ENCODE measurements at regions not wholly inside any gene's neighbourhood (a gene's known extent, or its start where the extent isn't known, plus 50 kb on each side); places are given as distances from the start of the nearest gene placed in this dataset.

DNA sequence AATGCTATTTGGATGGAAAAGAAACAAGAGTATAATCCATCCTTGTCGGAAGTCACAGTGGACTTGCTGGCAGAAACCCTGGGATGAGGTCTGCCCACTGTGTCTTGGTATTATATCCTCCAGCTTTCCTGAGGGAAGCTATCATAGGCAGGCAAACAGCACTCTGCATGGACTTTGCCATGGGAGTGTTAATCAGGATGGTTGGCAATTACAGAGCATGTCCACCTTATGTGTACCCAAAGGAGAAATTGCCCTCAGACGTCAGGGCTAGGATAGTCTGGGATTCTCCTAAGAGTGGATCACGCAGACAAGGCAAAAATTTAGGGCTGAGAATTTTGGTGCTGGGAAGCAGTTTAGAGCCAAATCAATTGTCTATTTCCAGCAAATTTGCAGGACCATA, 184.9 kb upstream of the ESRRG start:
- no peak for DNase-seq

DNA sequence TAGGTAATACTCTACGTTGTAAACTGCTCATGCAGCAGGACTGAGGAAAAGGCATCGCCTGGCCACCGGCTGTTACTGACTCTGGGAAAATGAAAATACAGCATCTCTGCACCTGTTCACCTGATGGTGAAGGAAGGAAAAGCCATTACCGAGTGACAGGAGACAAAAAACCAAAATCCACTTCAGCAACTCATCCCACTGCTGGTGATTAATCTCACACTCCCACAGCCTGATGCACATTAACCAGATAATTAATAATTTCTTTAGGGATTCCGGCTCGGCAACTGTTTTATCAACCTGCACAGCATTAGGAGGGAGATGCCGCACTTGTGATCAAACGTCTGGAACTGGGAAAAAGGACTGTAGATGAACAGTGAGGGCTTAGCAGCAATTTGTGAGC, 183.9 kb upstream of the ESRRG start:
- no peak for DNase-seq

DNA sequence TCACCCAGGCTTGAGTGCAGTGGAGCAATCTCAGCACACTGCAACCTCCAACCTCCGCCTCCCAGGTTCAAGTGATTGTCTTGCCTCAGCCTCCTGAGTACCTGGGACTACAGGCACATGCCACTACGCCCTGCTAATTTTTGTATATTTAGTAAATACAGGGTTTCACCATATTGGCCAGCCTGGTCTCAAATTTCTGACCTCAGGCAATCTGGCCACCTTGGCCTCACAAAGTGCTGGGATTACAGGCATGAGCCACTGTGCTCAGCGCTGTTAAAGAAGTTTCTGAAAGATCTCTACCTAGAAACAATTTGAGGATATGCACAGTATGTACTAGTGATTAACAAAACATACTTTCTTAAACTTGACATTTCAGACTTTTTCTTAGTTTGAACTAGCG, 182.6 kb upstream of the ESRRG start:
- no peak for DNase-seq

DNA sequence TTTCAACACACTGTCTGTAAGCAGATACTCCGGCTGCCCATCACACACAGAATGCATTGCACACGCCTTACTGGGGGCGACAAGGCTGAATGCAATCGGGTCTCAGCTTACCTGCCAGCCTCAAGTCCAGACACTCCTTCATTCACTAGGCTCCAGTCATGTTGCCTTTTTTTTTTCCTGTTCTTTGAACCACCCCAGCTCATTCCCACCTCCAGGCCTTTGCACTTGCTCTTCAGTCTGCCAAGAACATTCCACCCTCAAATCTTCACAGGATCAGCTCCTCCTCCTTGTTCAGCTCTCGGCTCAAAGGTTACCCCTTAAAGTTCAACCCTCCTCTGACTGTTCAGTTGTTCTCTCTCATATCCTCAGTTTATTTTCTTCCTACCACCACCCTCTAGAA, 181.9 kb upstream of the ESRRG start:
- DNase-seq = no peak

DNA sequence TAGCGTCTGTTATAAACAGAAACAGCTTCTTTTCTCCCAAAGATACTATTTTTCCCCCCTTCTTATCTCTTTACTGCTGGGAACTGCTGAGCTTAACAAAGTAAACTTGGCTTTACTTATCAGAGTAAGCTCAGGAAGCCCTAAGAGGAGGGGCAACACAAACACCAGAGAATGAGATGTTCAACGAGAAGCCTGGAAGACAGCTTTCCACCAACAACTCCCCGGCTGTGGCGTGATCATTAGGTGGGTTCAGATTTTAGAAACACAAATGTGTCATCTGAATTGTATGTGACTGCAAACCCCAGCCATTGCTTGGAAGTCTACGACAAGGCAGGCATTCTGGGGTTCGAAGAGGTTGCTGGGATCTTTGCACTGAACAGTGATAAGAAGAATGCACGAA, 181.2 kb upstream of the ESRRG start:
- no peak for DNase-seq

DNA sequence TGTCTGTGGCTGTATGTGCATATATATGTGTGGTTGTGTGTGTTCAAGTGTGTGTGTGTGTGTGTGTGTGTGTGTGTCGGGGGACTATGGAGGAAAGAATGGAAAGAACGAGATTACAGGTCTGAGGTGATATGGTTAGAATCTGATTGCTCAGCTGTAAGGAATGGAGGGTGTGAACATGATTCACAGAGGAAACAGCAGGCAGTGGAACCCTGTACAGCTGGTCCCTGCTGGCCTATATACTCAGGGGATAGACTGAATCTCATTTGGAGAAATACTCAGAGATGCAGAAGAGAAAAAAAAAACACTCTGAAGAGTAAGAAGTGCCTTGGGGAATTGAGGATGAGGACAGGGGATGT, 180.1 kb upstream of the ESRRG start:
- peak; percentile 80 for DNase-seq

DNA sequence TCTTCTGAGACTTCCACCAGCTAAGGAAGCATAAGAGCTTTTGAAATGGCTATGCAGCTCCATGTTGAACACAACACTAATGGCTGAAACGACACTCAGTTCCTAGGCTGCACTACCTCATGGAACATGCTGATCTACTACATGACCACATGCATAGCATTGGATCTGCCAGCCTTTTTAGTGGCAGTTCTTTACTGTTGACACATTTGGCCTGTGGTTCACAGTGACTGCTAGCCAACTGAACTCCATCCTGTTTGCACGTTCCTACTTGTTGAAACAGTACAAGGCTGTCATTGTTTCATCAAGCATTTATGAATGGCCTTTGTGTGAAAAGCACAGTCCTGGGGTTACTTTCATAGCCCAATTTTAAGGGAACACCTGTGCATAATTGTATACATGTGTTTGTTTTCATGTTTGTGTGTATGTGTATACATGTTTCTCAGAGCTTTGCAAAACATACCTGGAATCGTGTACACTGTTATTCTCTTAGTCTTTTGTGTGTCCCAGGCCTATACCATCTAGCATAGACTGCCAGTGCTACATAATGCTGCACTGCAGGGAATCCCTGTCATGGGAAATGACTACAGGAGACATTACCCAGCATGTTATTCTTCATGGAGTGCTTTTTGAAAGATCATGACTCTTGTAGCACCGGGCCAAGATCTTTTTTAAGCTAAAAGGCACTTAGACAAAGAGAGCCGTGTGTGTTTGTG, 179.6 kb upstream of the ESRRG start:
- peak; percentile 45 for DNase-seq

DNA sequence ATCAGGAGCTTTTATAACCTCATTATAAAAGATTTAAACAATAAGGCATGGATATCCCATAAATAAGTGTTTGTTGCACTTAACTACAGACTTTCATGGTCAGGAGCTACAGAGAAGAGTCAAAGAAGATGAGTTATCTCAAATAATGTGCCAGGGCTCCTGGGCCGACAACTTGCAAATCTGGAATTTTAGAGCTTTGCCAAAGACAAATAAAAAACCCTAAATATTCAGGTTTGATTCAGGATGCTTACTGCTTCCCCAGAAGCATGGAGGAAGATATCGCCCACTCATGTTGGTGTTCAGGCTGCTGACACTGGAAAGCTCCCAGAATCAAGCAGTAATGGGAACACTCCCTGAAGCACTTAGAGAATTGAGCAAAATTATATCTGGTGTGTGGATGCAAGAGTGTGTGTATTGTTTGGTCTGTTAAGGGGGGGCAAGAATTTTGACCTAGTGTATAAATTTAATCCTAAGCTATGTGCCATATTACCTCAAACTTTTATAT, 176.9 kb upstream of the ESRRG start:
- DNase-seq = no peak

DNA sequence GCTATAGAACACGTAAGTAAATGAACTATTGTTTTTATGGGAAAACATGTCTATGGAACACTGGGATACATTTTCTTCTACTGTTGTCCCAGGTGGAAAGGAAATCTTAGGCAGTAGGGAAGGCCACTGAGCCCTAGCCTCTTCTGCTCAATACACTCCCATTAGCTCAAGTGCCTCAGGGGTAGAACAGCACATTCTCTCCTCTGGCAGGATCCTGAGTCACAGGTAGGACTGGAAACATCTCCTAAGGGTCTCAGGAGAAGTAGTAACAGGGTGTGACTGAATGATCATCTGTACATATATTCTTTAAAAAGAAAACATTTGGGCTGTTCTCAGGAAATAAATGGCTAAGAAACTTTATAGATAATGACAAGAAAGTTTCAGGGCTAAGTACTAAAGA, 175.6 kb upstream of the ESRRG start:
- DNase-seq = no peak

DNA sequence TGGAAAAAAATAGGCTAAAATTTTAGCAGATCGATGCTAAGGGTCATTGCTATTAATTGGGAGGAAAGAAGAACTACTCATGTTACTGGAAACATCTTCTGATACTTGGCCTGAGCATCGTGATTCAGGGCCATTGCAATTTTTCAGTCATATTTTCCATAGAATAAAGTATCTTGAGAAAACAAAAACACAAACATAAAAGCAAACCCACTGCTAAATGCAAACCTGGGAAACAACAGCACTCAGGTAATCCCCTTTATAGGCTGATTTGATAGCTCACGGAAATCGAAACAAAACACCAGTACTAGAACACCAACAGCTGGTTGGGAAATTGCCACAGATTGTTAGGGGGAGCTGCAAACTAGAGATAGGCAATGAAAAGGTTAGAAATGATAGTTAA, 172.9 kb upstream of the ESRRG start:
- DNase-seq = no peak

DNA sequence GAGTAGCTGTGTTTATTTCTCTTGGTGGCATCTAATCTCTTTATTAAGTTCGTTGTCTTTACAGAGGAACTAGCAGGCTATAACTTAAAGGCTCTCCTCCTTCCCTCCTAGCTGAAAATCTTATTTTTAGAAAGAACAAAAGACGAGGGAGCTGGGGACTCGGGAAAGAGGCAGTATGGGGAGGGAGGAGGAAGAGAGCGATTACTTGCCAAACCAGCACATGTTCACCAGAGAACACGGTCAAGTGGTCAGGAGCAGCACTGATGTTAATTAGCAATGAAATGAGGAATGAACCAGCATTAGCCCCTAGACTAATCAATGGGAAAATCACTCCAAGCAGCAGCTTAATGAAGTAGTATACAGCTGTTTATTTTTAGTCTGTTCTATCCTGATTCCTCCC, 171.3 kb upstream of the ESRRG start:
- no peak for DNase-seq

DNA sequence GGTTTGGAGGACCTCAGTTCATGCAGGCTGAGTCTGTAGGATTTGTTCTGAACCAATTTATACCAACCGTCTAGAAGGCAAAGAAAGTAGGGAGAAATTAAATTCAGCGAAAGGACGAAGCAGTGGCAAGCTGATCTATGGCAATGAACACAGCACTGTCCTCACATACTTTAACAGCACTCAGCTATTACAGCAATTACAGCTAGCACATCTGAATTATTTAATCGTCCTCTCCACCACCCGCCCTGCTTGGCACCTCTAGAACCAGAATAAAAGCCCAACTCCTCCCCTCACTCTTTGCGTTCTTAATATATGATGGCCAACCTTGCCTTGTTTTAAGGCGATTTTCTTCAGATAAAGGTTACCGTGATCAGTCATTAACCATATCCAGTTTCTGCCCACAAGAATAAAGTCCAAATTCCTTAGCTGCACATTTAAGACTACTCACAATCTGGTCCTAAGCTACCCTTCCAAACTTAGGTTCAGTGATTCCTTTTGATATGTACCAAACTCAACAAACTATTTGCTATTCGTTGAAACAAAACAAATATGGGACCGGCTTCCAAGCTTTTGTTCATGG, 169.4 kb upstream of the ESRRG start:
- DNase-seq = no peak

DNA sequence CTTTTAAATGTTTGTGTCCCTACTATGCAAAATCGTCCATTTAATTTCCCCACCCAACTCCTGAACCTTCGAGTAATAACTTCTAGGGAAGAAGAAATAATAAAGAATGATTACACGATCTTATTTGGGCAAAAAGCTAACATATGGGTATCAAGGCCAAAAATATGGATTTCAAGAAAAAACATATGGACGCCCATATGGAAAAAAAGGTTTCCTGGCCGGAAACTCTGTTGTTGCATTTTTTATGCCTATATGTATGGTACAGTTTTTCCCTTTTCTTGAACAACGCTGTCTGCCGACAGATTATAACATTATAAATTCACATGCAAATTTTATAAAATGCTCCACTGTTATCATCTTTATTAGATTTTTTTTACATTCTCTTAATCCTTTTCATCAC, 167.6 kb upstream of the ESRRG start:
- DNase-seq = no peak

DNA sequence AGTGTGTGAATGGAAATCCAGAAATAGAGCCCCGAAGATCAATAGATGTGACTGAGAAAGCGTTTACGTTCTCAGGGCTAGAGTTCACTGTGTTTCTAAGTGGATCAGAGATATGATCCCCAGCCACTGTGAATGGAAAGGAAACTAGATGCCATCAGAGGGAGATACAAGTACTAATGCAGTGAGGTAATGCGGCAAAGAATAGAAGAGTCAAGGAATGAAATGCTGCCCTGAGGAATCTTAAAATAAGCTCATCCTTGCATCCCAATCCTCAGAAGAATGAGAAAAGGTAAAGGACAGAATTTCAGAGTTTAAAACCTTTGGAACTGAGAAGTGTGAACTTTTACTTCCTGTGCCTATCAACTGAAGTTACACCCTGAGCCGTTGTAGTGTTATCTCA, 165.5 kb upstream of the ESRRG start:
- no peak for DNase-seq

DNA sequence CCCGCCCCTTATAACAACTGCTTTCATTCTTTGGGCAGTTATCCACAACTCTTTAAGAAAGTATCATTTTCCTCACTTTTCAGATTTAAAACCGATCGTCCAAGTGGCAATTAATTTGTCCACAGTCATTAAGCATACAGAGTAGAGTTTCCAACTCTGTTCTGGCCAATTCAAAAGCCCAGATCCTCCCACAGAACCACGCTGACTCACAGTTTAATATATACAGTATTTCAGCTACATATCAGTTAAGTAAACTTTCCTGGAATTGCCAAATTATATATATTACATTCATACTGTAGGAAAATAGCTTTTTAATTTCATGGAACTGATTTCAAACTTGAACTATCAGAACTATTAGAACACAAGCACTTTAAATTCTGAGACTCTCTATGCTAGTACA, 163.8 kb upstream of the ESRRG start:
- DNase-seq = peak; percentile 1

DNA sequence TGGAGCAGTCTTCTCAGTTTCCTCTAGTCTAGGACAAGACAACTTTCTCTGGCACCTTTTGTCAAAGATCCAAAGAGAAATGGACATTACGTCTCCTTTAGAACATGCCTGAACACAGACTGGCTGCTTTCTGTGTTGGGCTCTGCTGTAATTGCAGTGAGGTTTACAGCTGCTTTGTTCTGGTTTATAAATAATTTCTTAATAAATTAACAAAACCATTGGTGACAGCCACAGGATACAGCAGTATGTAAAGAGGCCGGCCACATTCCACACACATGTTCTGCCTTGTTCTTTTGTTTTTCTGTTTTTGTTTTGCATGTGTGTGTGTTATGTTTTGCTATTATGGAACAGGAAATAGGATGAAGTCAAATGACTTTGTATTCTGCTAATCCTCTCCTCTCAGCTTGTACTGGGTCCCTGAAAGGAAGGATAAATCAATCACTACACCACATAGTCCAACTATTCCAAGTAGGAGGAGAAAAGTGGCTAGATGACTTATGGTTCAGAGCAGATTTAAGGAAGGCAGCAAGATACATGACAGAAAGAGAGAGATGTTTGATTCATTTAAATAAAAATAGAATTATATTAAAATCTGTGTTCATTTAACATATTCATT, 161.5 kb upstream of the ESRRG start:
- no peak for DNase-seq

DNA sequence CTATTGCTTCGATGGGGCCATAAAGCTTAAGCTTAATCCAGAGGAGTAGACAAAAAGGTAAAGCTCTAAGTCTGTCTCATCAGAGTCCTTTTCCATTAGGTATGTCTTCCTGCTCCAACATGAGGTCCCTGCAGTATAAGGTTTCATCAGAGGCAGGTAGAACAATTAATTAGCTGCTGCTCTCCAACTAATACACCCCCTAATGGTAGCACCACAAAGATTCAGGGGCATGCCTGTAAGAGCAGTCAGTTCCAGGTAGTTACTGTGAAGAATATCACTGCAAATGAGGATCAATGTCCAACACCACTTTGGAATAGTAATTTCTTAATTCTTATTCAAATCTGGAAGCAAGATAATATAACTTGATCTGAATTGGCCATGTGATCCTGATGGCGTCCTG, 160.3 kb upstream of the ESRRG start:
- no peak for DNase-seq

DNA sequence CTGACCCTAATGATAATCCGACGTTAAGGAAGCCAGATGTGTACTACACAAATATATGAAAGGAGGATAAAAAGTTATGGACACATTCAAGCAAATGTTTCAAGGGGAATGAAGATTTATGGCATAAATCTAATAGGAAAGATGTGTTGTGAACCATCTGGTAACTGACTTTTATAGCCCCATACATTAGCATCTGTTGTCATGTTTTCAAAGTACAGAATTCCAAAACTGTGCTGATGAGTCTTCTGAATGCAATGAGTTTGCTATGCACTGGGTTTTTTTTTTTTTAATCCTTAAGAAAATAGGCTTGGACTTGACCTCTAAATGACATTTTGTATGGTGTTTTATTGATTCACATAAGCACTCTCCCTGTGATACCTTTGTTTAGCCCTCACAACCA, 158.5 kb upstream of the ESRRG start:
- DNase-seq = no peak

DNA sequence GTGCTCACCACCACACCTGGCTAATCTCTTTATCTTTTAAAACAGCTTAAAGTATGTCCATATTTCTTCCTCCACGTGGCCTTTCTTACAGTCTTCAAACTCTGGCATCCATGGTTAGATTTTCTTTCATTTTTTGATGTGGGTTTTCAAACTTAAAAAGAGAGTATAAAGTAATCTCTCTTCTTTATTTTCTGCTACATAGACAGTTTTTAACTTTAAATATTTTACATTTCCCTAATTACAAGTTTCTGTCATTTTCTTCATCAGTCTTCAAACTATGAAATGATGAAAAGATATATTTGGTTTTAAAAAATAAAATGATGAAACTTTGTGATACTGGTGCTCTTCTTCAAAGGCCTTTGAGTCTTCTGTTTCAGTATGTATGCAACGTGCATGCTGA, 143.5 kb upstream of the ESRRG start:
- DNase-seq = no peak

DNA sequence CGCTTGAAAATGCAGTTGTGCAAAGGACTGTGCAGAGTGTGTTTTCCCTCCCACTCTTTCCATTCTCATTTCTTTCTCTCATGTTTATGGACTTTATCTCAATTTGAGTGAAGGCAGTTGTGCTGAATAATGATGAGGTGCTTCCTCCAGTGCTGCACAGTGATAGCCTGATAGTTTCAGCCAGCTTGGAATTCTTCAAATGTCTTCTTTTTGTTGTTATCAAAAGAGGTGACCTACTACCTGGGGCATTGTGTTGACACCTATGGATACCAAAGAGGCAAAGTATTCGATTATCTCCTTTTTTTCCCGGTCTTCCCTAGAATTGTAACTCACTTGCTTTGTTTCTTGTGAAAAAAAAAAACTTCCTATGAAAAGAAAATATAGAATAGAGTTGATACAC, 132.6 kb upstream of the ESRRG start:
- DNase-seq = no peak

DNA sequence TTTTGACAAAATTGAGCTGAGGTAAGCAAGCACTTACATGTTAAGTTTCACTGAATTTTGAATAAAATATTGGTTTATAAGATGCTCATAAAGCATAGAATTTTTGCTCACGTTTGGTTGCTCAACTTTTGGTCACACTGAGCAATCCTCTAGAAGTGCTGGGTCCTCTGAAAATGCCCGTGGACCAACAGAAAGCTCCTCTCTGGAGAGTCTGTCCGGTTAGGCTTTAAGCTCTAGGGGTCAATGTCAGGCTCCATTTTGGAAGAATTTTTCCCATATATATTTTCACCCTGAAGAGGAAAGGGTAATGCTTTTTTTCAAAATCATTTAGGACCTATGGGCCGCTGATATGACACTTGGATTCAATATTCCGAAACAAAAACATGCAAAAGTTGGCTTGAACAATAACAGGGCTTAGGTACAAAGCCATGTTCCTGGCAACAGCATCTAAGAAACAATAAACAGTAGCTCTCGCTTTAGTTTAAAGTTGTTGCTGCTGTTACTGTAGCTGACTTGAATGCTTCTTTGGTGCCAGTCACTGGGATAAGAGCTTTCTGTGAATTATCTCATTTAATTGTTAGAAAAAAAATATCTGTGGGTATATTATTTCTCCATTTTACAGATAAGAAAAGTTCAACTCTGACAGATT, 131.7 kb upstream of the ESRRG start:
- DNase-seq = no peak

DNA sequence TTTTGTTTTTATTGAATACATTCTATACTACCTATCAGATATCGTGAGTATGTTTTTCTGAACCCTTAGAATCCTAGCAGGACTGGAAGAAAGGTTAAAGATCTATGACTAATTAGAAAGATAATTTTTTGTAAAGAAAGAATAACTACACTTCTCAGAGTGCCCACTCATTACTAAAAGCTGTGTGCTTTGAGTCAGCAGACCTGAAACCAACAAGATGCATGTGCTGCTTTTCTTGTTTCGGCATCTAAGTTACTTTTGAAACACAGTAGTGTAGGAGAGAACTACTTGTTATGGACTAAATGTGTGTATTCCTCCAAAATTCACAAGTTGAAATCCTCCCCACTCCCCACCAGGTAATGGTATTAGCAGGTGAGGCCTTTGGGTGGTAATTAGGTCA, 127.8 kb upstream of the ESRRG start:
- DNase-seq = no peak

DNA sequence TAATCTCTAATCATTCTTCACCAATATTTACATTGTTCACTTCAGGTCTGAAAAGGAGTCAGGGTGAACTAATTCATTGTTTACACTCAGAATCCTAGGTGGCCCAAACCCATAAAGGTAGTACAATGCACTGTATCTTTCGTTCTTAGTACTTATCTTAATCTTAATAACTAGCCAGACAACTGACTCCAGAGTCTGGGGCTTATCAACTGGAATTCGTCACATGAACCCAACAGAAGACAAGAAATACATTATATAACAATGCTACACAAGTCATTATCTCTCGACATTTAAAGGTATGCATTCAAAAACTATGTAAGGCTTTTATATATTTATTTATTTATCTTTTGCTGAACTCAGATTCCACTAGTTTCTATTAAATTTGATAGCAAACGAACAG, 125.9 kb upstream of the ESRRG start:
- DNase-seq = no peak

DNA sequence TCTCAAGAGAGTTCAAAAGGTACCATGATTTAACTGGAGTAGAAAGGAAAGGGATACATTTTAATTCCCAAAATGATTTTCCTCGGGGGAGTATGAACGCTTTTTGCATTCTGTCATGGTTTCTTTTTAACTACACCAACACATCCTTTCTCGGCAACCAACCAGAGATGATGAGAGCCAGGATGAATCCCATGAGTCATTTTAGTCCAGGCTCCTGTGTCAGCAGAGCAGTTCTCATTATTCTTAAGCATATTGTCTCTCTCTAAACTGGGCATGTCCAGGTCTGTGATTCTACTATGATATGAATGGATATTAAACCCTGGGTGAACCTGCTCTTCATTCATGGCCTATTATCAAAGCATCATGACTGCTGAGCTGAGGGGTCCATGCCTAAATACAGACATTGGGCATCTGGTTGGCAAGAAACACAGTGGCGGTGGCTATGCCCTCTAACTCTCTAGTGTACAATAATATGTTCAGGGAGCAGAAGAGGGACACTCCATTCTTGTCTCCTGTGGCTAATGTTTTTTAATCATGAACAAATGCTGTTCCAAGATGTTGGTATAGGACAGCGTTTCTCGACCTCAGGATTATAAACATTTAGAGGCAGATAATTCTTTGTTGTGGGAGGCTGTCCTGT, 124.3 kb upstream of the ESRRG start:
- peak; percentile 16 for DNase-seq
